Transverse colon (tissue), 3 donors: ENCODE measurements at regions not wholly inside any gene's neighbourhood (a gene's known extent, or its start where the extent isn't known, plus 50 kb on each side); places are given as distances from the start of the nearest gene placed in this dataset.

Source experiments
- EP300 ChIP-seq: sonication (generic); formaldehyde crosslinking; IDR thresholded peaks from one replicate; pipeline ENCODE4 v1.6.1; 2017; ENCODE audit warnings: antibody characterized with exemption, low read depth
- TF ChIP-seq, protein P1 (sequence below), 5 experiments: fragments of 200-600 bp in 3 of 5; fragments of 450-650 bp in 2 of 5; sonication (generic) in 3 of 5; IDR thresholded peaks; 1 replicate in 2 of 5; 2 replicates in 3 of 5; pipeline ENCODE4 v1.5.1; 2016 to 2017; ENCODE audit warnings: antibody characterized with exemption in 5 of 5, inconsistent platforms in 3 of 5, mild to moderate bottlenecking in 2 of 5, moderate library complexity in 1 of 5

DNA sequence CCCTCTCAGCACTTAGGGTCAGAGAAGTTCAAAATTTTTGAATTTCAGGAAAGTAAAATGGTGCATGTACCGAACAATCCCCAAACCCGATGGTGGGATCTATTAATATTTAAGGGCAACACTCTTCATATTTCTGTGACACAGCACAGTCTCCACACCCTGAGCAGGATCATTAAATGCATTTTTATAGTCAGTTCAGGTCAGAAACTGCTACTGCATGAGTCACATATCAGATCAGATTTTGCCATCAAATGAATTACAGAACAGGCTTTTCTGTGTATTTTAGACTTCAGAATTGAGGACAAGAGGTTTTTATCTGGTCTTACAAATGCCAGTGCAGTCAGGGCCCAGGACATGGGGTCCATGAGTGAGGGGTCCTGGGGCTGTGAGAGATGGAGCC is 79.2 kb downstream of the RIPK4 start:
- no peak for TF ChIP-seq EP300
- TF ChIP-seq, protein P1, sequence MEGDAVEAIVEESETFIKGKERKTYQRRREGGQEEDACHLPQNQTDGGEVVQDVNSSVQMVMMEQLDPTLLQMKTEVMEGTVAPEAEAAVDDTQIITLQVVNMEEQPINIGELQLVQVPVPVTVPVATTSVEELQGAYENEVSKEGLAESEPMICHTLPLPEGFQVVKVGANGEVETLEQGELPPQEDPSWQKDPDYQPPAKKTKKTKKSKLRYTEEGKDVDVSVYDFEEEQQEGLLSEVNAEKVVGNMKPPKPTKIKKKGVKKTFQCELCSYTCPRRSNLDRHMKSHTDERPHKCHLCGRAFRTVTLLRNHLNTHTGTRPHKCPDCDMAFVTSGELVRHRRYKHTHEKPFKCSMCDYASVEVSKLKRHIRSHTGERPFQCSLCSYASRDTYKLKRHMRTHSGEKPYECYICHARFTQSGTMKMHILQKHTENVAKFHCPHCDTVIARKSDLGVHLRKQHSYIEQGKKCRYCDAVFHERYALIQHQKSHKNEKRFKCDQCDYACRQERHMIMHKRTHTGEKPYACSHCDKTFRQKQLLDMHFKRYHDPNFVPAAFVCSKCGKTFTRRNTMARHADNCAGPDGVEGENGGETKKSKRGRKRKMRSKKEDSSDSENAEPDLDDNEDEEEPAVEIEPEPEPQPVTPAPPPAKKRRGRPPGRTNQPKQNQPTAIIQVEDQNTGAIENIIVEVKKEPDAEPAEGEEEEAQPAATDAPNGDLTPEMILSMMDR (IDR thresholded peaks at IDR 0.05), result no peak
